ENCODE measurements at regions not wholly inside any gene's neighbourhood (a gene's known extent, or its start where the extent isn't known, plus 50 kb on each side); places are given as distances from the start of the nearest gene placed in this dataset.

DNA sequence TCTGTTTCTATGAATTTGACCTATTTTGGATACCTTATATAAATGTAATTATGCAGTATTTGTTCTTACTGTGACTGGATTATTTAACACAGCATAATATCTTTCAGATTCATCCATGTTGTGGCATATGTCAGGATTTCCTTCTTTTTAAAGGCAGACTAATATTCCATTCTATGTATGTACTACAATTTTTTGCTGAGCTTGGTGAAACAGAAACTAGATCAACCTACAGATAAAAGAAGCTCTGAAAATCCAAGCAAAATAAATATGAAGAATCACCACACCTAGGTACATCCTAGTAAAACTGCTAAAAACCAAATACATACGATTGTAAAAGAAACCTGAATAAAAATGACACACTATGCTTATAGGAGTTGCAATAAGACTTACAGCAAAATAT lies 300.5 kb downstream of the HTR7 start:
- no peak overlapping the region for H3K27ac ChIP-seq (ENCODE audit: low read depth, low read length)
- H3K4me1 ChIP-seq (ENCODE audit: insufficient read depth, low read length) = no peaks in the 10 kb centered on the region
- no peak overlapping the region for H3K4me3 ChIP-seq (ENCODE audit: insufficient read depth, low read depth, low read length)
- no peak overlapping the region for H3K9ac ChIP-seq (ENCODE audit: low read length)
- FAIRE-seq = no peak
- no peaks in the 10 kb centered on the region for H3K36me3 Mint-ChIP-seq (ENCODE audit: low read depth, unreplicated experiment)
- peaks cover 5% of the 10 kb centered on the region for H3K4me1 Mint-ChIP-seq (ENCODE audit: low read depth, unreplicated experiment)
- no peaks in the 10 kb centered on the region for H3K9me3 ChIP-seq (ENCODE audit: insufficient read depth, low read depth, low read length)
- H3K9me3 Mint-ChIP-seq (ENCODE audit: unreplicated experiment) = no peaks in the 10 kb centered on the region
- no peaks in the 10 kb centered on the region for H3K79me2 ChIP-seq (ENCODE audit: insufficient read depth, low read length)
- no peak overlapping the region for H3K4me3 Mint-ChIP-seq (ENCODE audit: unreplicated experiment)
- DNase-seq (ENCODE audit: low read depth) = no peak
- H3K27me3 Mint-ChIP-seq (ENCODE audit: low read depth, unreplicated experiment) = no peaks in the 10 kb centered on the region
- no peaks in the 10 kb centered on the region for H4K20me1 ChIP-seq (ENCODE audit: insufficient read depth, low read length)
- TF ChIP-seq EZH2 (IDR thresholded peaks at IDR 0.05; ENCODE audit: insufficient read depth, low read length) = no peak
- TF ChIP-seq, protein P1, sequence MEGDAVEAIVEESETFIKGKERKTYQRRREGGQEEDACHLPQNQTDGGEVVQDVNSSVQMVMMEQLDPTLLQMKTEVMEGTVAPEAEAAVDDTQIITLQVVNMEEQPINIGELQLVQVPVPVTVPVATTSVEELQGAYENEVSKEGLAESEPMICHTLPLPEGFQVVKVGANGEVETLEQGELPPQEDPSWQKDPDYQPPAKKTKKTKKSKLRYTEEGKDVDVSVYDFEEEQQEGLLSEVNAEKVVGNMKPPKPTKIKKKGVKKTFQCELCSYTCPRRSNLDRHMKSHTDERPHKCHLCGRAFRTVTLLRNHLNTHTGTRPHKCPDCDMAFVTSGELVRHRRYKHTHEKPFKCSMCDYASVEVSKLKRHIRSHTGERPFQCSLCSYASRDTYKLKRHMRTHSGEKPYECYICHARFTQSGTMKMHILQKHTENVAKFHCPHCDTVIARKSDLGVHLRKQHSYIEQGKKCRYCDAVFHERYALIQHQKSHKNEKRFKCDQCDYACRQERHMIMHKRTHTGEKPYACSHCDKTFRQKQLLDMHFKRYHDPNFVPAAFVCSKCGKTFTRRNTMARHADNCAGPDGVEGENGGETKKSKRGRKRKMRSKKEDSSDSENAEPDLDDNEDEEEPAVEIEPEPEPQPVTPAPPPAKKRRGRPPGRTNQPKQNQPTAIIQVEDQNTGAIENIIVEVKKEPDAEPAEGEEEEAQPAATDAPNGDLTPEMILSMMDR (IDR thresholded peaks at IDR 0.05; ENCODE audit: insufficient read depth, low read depth, low read length) = no peak
- no peak overlapping the region for H2AFZ ChIP-seq (ENCODE audit: low read depth, low read length)
- no peak overlapping the region for H3K27ac Mint-ChIP-seq (ENCODE audit: unreplicated experiment)
- no peaks in the 10 kb centered on the region for H3K36me3 ChIP-seq (ENCODE audit: insufficient read depth, low read length)
- no peaks in the 10 kb centered on the region for H3K27me3 ChIP-seq (ENCODE audit: insufficient read depth, low read length)
- no peak overlapping the region for H3K4me2 ChIP-seq (ENCODE audit: low read length)

DNA sequence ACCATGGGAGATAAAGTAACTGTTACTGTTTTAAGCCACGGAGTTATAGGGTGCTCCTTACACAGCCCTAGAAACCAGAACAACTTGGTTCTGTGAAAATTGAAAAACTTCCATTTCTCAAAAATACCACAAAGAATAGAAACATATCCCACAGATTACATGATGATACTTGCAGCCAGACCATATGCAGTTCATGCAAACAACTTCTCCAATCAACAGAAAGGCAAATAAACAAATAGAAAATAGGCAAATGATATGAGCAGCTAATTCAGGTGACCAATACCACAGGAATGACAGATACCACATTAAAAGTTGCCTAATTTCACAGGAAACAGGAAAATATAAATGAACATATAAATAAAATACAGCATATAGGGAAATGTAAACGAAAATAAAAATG lies 297.5 kb downstream of the HTR7 start:
- no peak overlapping the region for H3K27ac ChIP-seq (ENCODE audit: low read depth, low read length)
- H3K27me3 ChIP-seq (ENCODE audit: insufficient read depth, low read length) = no peaks in the 10 kb centered on the region
- H3K27ac Mint-ChIP-seq (ENCODE audit: unreplicated experiment) = no peak overlapping the region
- H3K9me3 ChIP-seq (ENCODE audit: insufficient read depth, low read depth, low read length) = no peaks in the 10 kb centered on the region
- H3K4me3 ChIP-seq (ENCODE audit: insufficient read depth, low read depth, low read length) = no peak overlapping the region
- FAIRE-seq = no peak
- H3K9me3 Mint-ChIP-seq (ENCODE audit: unreplicated experiment) = no peaks in the 10 kb centered on the region
- H3K36me3 Mint-ChIP-seq (ENCODE audit: low read depth, unreplicated experiment) = no peaks in the 10 kb centered on the region
- no peak for TF ChIP-seq EZH2 (IDR thresholded peaks at IDR 0.05; ENCODE audit: insufficient read depth, low read length)
- TF ChIP-seq, protein P1 (IDR thresholded peaks at IDR 0.05; ENCODE audit: insufficient read depth, low read depth, low read length) = no peak
- no peak for DNase-seq (ENCODE audit: low read depth)
- H3K9ac ChIP-seq (ENCODE audit: low read length) = no peak overlapping the region
- no peaks in the 10 kb centered on the region for H3K36me3 ChIP-seq (ENCODE audit: insufficient read depth, low read length)
- no peaks in the 10 kb centered on the region for H3K4me1 ChIP-seq (ENCODE audit: insufficient read depth, low read length)
- peaks cover 5% of the 10 kb centered on the region for H3K4me1 Mint-ChIP-seq (ENCODE audit: low read depth, unreplicated experiment)
- H3K4me3 Mint-ChIP-seq (ENCODE audit: unreplicated experiment) = no peak overlapping the region
- no peak overlapping the region for H3K4me2 ChIP-seq (ENCODE audit: low read length)
- H3K79me2 ChIP-seq (ENCODE audit: insufficient read depth, low read length) = no peaks in the 10 kb centered on the region
- H3K27me3 Mint-ChIP-seq (ENCODE audit: low read depth, unreplicated experiment) = no peaks in the 10 kb centered on the region
- H2AFZ ChIP-seq (ENCODE audit: low read depth, low read length) = no peak overlapping the region
- H4K20me1 ChIP-seq (ENCODE audit: insufficient read depth, low read length) = no peaks in the 10 kb centered on the region

DNA sequence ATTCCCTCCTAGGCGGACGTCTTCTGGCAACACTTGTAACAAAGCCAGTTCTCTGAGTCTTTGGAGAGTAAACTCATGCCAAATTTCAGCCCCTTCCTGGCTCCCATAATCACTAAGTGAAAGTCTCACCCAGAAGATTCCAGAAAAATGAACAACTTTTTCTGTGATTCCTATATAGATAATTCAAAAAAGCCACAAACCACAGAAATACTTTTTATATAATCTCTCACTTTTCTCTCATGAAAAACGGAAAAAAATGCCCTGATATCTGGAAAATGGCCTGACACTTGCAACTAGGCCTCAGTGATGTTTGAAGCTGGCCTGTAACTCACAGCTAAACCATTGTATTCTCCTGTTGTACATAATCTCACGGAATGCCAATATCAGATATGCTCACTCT lies 296.2 kb downstream of the HTR7 start:
- Histone ChIP-seq H3K9ac (ENCODE audit: low read length) (no peak overlapping the region), H3K27me3 (ENCODE audit: insufficient read depth, low read length) (no peaks in the 10 kb centered on the region)
- no peak for FAIRE-seq

More for the DNA sequence above, 296.2 kb downstream of the HTR7 start:
- H2AFZ ChIP-seq (ENCODE audit: low read depth, low read length) = no peak overlapping the region
- H3K36me3 ChIP-seq (ENCODE audit: insufficient read depth, low read length) = no peaks in the 10 kb centered on the region
- no peak overlapping the region for H3K4me3 Mint-ChIP-seq (ENCODE audit: unreplicated experiment)
- H3K4me1 ChIP-seq (ENCODE audit: insufficient read depth, low read length) = no peaks in the 10 kb centered on the region
- no peak overlapping the region for H3K27ac Mint-ChIP-seq (ENCODE audit: unreplicated experiment)
- H3K9me3 ChIP-seq (ENCODE audit: insufficient read depth, low read depth, low read length) = no peaks in the 10 kb centered on the region
- no peak for TF ChIP-seq EZH2 (IDR thresholded peaks at IDR 0.05; ENCODE audit: insufficient read depth, low read length)
- TF ChIP-seq, protein P1 (IDR thresholded peaks at IDR 0.05; ENCODE audit: insufficient read depth, low read depth, low read length) = no peak
- H3K27ac ChIP-seq (ENCODE audit: low read depth, low read length) = no peak overlapping the region
- no peaks in the 10 kb centered on the region for H4K20me1 ChIP-seq (ENCODE audit: insufficient read depth, low read length)
- DNase-seq (ENCODE audit: low read depth) = peak; percentile 57
- H3K4me3 ChIP-seq (ENCODE audit: insufficient read depth, low read depth, low read length) = no peak overlapping the region
- no peaks in the 10 kb centered on the region for H3K36me3 Mint-ChIP-seq (ENCODE audit: low read depth, unreplicated experiment)
- H3K79me2 ChIP-seq (ENCODE audit: insufficient read depth, low read length) = no peaks in the 10 kb centered on the region
- H3K9me3 Mint-ChIP-seq (ENCODE audit: unreplicated experiment) = no peaks in the 10 kb centered on the region
- H3K27me3 Mint-ChIP-seq (ENCODE audit: low read depth, unreplicated experiment) = no peaks in the 10 kb centered on the region
- no peak overlapping the region for H3K4me2 ChIP-seq (ENCODE audit: low read length)
- peaks cover 5% of the 10 kb centered on the region for H3K4me1 Mint-ChIP-seq (ENCODE audit: low read depth, unreplicated experiment)
